ENCODE measurements at regions not wholly inside any gene's neighbourhood (a gene's known extent, or its start where the extent isn't known, plus 50 kb on each side); places are given as distances from the start of the nearest gene placed in this dataset.

- Histone ChIP-seq H3K4me3 (no peak overlapping the region), H3K36me3 (no peaks in the 10 kb centered on the region), H3K9me3 (ENCODE audit: low read depth) (no peaks in the 10 kb centered on the region), H3K27me3 (no peaks in the 10 kb centered on the region), H3K4me1 (ENCODE audit: low read depth) (no peaks in the 10 kb centered on the region), H3K27ac (no peak overlapping the region)
- no peak for DNase-seq (ENCODE audit: low read depth in 1 of 2, low spot score in 1 of 2)
- TF ChIP-seq CTCF (IDR thresholded peaks at IDR 0.05; ENCODE audit: low read depth, low read length) = no peak
Observed at GRCh38 chr13:110826861-110827672, 87.8 kb downstream of the ANKRD10 start.

Measured in cardiac muscle cell (in vitro differentiated cells and primary cell).